ENCODE measurements at regions not wholly inside any gene's neighbourhood (a gene's known extent, or its start where the extent isn't known, plus 50 kb on each side); places are given as distances from the start of the nearest gene placed in this dataset.

GRCh38 chr22:22401381-22401780 is 107.2 kb downstream of the ZNF280B start:
- TF ChIP-seq, protein P1, sequence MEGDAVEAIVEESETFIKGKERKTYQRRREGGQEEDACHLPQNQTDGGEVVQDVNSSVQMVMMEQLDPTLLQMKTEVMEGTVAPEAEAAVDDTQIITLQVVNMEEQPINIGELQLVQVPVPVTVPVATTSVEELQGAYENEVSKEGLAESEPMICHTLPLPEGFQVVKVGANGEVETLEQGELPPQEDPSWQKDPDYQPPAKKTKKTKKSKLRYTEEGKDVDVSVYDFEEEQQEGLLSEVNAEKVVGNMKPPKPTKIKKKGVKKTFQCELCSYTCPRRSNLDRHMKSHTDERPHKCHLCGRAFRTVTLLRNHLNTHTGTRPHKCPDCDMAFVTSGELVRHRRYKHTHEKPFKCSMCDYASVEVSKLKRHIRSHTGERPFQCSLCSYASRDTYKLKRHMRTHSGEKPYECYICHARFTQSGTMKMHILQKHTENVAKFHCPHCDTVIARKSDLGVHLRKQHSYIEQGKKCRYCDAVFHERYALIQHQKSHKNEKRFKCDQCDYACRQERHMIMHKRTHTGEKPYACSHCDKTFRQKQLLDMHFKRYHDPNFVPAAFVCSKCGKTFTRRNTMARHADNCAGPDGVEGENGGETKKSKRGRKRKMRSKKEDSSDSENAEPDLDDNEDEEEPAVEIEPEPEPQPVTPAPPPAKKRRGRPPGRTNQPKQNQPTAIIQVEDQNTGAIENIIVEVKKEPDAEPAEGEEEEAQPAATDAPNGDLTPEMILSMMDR (IDR thresholded peaks at IDR 0.05) = no peak
- no peak for TF ChIP-seq EZH2 (IDR thresholded peaks at IDR 0.05; ENCODE audit: borderline replicate concordance, insufficient read depth, low read depth, low read length, poor library complexity, severe bottlenecking)
